GM18517 (cell line): ENCODE measurements at regions not wholly inside any gene's neighbourhood (a gene's known extent, or its start where the extent isn't known, plus 50 kb on each side); places are given as distances from the start of the nearest gene placed in this dataset.

Source experiments
- ATAC-seq: cut with Tn5 transposase; IDR thresholded peaks from one replicate; pipeline ENCODE4 v1.9.1; 2021; ENCODE audit warnings: mild to moderate bottlenecking, moderate library complexity; ENCODE audit not compliant: unreplicated experiment

- ATAC-seq, result no peak
Observed at GRCh38 chr6:160895562-160895961, 96.0 kb upstream of the MAP3K4 start.

GRCh38 chr6:160899671-160900430, 91.7 kb upstream of the MAP3K4 start:
- ATAC-seq, result no peak

DNA sequence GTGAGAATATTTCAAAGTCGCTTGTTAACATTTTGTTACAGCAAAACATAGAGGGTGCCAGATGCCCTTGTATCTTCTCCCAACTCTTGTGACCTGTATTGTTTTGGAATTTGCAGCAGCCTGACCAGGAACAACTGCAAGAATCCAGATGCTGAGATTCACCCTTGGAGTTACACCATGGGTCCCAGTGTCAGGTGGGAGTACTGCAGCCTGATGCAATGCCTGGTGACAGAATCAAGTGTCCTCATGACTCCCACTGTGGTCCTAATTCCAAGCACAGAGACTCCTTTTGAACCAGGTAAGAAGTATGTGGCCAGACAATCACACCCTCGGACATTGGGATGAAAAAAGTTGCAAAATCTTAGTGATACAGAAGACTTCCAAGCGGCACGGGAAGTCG, 79.6 kb upstream of the MAP3K4 start:
- ATAC-seq, result no peak

- no peak for ATAC-seq
Observed at GRCh38 chr6:160912411-160912810, 79.2 kb upstream of the MAP3K4 start.

GRCh38 chr6:160917572-160917971, 74.0 kb upstream of the MAP3K4 start:
- ATAC-seq, result no peak

GRCh38 chr6:160919723-160920440, 71.7 kb upstream of the MAP3K4 start:
- ATAC-seq, result no peak

DNA sequence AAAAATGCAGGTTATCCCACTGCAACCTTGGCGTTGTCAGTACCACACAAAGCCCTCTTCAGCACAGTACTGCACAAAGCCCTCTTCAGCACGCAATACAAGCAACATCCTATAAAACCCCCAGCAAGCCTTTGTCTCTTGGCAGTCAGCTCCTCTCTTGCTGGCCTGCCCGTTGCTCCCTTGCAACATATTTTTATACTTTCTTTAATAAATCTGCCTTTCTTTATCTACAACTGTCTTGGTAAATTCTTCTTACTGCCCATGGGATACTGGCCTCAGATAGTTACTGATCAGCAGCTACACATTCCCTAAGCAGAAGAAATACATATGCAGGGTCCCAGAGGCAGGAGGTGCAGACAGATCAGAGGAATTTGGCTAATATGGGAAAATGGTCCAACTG, 70.5 kb upstream of the MAP3K4 start:
- no peak for ATAC-seq

DNA sequence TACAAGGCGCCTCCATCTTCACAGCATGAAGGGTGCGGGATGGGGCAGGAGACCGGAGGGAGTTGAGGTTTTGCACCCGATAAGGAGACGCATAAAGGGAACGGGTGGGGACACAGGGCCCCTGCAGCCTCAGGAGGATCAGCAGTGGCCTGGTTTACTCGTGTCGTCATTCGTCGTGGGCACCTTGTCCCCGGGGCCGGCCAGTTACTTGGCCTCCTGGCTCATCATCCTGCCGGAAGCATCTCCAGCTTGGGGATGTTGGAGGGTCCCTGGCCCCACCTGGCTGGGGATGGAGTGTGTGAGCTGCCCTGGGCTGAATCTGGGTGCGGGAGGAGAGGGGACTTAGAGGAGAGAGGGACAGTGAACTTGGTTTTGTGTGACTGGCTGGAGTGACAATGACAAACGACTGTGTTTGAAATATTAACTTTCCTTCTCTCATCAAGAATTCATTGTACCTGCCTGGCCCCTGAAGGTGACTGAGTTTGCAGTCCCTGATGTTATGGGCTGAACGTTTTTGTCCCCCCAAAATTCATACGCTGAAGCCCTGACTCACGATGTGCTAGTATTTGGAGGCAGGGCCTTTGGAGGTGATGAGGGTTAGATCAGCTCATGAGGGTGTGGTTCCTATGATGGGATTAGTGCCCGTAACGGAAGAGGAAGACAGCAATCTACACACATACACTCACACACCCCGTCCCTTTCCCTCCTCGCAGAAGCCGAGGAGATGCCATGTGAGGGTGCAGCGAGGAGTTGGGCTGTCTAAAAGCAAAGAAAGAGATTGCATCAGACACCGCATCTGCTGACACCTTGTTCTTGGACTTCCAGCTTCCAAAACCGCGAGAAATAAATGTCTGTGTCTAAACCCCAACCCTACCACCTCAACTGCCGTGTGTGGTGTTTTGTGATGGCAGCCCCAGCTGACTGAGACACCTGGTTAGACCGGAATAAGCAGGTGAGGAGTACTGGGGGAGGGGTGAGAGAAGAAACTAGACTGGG, 65.0 kb upstream of the MAP3K4 start:
- no peak for ATAC-seq

DNA sequence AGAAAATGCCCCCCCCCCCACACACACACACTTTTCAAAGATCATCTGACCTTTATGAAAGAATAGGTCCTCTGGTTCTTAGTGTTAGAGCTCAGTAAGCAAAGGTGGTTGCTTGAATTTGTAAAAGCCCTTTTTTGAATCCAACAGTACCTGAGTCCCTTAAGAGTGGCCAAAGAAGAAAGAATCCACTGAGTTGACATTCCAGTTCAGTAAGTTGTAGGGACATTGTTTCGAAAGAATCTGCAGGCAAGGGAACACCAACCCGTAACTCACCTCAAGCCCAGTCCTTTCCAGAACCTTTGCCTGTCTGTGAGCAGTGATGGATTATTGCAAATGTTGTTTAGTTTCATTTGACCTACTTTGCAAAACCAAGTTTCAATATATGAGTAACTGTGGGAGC, 64.2 kb upstream of the MAP3K4 start:
- no peak for ATAC-seq

DNA sequence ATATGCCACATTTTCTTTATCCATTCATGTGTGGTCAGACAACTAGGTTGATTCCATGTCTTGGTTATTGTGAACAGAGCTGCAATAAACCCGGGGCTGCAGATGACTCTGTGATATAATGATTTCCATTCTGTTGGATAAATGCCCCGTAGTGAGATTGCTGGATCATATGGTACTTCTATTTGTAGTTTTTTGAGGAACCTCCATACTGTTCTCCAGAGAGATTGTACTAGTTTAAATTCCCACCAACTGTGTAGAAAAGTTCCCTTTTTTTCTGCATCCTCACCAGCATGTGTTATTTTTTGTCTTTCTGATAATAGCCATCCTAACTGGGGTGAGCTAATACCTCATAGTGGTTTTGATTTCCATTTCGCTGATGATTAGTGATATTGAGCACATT, 62.2 kb upstream of the MAP3K4 start:
- no peak for ATAC-seq

- no peak for ATAC-seq
Observed at GRCh38 chr6:160929831-160930230, 61.7 kb upstream of the MAP3K4 start.

- ATAC-seq, result peak; percentile 66
Observed at GRCh38 chr6:160930547-160931377, 60.8 kb upstream of the MAP3K4 start.

DNA sequence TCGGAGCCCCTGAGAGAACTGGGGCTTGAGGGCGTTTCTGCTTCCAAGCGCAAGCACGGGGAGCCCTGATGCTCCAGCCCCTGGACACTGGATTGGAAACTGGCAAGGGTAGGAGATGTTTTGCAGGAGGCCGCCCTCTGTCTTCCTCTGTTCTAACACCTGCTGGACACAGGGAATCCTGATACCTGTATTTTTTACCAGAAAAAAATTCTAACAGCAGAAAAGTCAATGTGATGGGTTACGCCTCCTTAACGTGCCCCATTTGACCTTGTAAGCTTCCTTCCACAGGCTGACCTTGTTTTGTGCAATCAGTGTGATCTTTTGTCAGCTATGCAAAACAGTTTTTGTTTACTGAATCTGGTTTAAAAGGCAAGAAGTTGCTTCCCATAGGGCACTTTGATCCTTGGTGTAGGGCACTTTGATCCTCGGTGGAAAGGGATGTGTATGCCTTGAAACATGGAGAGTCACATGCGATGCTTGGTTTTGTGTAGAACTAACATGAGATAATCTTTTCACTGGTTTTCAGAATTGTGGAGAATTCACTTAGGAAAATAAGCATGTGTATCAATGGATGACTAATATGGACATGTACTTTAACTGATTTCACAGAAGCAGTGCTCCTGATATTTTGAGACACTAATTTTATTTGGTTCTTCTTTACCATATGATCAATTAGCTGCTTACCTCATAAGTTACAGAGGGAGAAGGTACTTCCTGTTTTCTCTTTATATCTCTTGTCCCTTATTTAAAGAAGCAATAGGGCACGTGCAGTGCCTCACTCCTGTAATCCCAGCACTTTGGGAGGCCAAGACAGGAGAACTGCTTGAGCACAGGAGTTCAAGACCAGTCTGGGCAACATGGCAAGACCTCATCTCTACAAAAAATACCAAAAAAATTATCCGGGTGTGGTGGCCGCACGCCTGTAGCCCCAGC, 59.9 kb upstream of the MAP3K4 start:
- ATAC-seq, result no peak

GRCh38 chr6:160933256-160933655, 58.3 kb upstream of the MAP3K4 start:
- no peak for ATAC-seq

DNA sequence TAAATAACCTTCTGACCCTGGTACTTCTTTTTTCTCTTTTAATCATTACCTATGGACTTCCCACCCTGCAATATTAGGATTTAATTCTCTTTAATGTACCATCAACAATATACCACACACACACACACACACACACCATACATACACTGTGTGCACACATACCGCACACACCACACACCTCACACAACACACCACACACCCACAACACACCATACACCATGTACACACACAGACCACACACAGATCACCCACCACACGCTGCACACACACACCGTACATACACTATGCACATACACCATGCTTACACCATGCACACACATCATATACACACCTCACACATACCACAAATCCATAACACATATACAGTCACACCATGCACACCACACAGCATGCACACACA, 57.4 kb upstream of the MAP3K4 start:
- no peak for ATAC-seq

- ATAC-seq, result no peak
Observed at GRCh38 chr6:160940197-160940596, 51.4 kb upstream of the MAP3K4 start.
